H1 (cell line): ENCODE measurements at regions not wholly inside any gene's neighbourhood (a gene's known extent, or its start where the extent isn't known, plus 50 kb on each side); places are given as distances from the start of the nearest gene placed in this dataset.

Experiments used
- CTCF ChIA-PET: fragments of 300-600 bp; sonication (Branson Sonifier 250); formaldehyde crosslinking; loops from one replicate; lab custom pipeline; 2021; ENCODE audit not compliant: partially characterized antibody; lab: Charles Lee
- POLR2A ChIA-PET: fragments of 300-600 bp; sonication (Branson Sonifier 250); formaldehyde crosslinking; loops from one replicate; lab custom pipeline; 2021; ENCODE audit warnings: inconsistent platforms; ENCODE audit not compliant: partially characterized antibody; lab: Charles Lee
- DNase-seq, 2 experiments: peaks; one replicate each; pipeline versions ENCODE4 v3.0.0 to v3.0.0-alpha.2; 2010 to 2022; ENCODE audit warnings: low spot score in 2 of 2, low read depth in 1 of 2, mixed read lengths in 1 of 2
- FAIRE-seq: peaks from 2 replicates; lab custom pipeline; 2011; peaks lifted over from hg19 to GRCh38; lab: Jason Lieb, UNC
- H2AFZ ChIP-seq: 2 replicates; pipeline ENCODE4 v1.8.1; 2012; ENCODE audit warnings: low read length, inconsistent platforms
- H2AK5ac ChIP-seq: 2 replicates; pipeline ENCODE4 v1.6.1; 2013; ENCODE audit warnings: low read depth, low read length
- H2BK120ac ChIP-seq: replicated peaks from 2 replicates; pipeline ENCODE3; 2013; ENCODE audit warnings: low read depth, low read length, inconsistent platforms
- H2BK12ac ChIP-seq: 2 replicates; pipeline ENCODE4 v1.6.1; 2013; ENCODE audit warnings: low read depth, low read length
- H2BK15ac ChIP-seq: 2 replicates; pipeline ENCODE4 v1.6.1; 2013; ENCODE audit warnings: low read length
- H2BK20ac ChIP-seq: 2 replicates; pipeline ENCODE4 v1.6.1; 2013; ENCODE audit warnings: low read length
- H2BK5ac ChIP-seq: 2 replicates; pipeline ENCODE4 v1.6.1; 2013; ENCODE audit warnings: low read depth, low read length
- H3K14ac ChIP-seq: 2 replicates; pipeline ENCODE4 v1.6.1; 2013; ENCODE audit warnings: inconsistent platforms; ENCODE audit not compliant: insufficient read length
- H3K18ac ChIP-seq: 2 replicates; pipeline ENCODE4 v1.6.1; 2013; ENCODE audit warnings: low read length; ENCODE audit errors: extremely low read depth
- H3K23ac ChIP-seq: 2 replicates; pipeline ENCODE4 v1.6.1; 2013; ENCODE audit warnings: inconsistent platforms; ENCODE audit not compliant: insufficient read length
- H3K23me2 ChIP-seq: 2 replicates; pipeline ENCODE4 v1.6.1; 2013; ENCODE audit warnings: low read depth, low read length
- H3K27ac ChIP-seq: 2 replicates; pipeline ENCODE4 v1.6.1; 2011; ENCODE audit warnings: low read depth, low read length, inconsistent platforms
- H3K27me3 ChIP-seq, 4 experiments: replicated peaks in 1 of 4; 1 replicate in 1 of 4; 2 replicates in 3 of 4; pipeline versions ENCODE4 v1.6.1 to v1.8.1; 2011 to 2013; ENCODE audit warnings: low read length in 3 of 4, mild to moderate bottlenecking in 3 of 4, inconsistent platforms in 2 of 4, mixed read lengths in 2 of 4, moderate library complexity in 1 of 4; ENCODE audit not compliant: control insufficient read depth in 3 of 4, insufficient read depth in 3 of 4; ENCODE audit errors: extremely low read depth in 1 of 4
- H3K36me3 ChIP-seq, 4 experiments: 2 replicates each; pipeline versions ENCODE4 v1.6.1 to v1.8.1; 2011 to 2013; ENCODE audit warnings: mild to moderate bottlenecking in 4 of 4, low read length in 3 of 4, moderate library complexity in 2 of 4, control low read depth in 1 of 4, inconsistent platforms in 1 of 4; ENCODE audit not compliant: insufficient read depth in 4 of 4, control insufficient read depth in 2 of 4
- H3K4ac ChIP-seq: replicated peaks from 2 replicates; pipeline ENCODE3; 2013; ENCODE audit warnings: low read length, low read depth, mixed read lengths, inconsistent platforms; ENCODE audit not compliant: insufficient read length
- H3K4me1 ChIP-seq, 4 experiments: replicated peaks in 1 of 4; 1 replicate in 1 of 4; 2 replicates in 3 of 4; pipeline versions ENCODE4 v1.6.1 to v1.8.1; 2011 to 2013; ENCODE audit warnings: low read length in 3 of 4, inconsistent platforms in 2 of 4, mixed read lengths in 1 of 4; ENCODE audit not compliant: insufficient read depth in 4 of 4, control insufficient read depth in 3 of 4
- H3K4me2 ChIP-seq, 2 experiments: 2 replicates each; pipeline versions ENCODE4 v1.6.1 to v1.8.1; 2011 to 2013; ENCODE audit warnings: low read depth in 2 of 2, low read length in 2 of 2, control low read depth in 1 of 2, inconsistent platforms in 1 of 2, mild to moderate bottlenecking in 1 of 2; ENCODE audit not compliant: insufficient read depth in 1 of 2
- H3K4me3 ChIP-seq, 4 experiments: fragments of 200-600, 300-600 bp in 1 of 4; sonication (generic), shearing (Covaris generic), sonication (Bioruptor Twin) in 1 of 4; 2 replicates each; pipeline versions ENCODE4 v1.5.1 to v1.8.1; 2011 to 2016; ENCODE audit warnings: low read length in 4 of 4, low read depth in 3 of 4, control low read depth in 2 of 4, inconsistent platforms in 2 of 4, mild to moderate bottlenecking in 2 of 4, mixed read lengths in 1 of 4, moderate library complexity in 1 of 4; ENCODE audit not compliant: insufficient read depth in 2 of 4; ENCODE audit errors: extremely low read depth in 1 of 4
- H3K56ac ChIP-seq: replicated peaks from 2 replicates; pipeline ENCODE3; 2013; ENCODE audit warnings: low read depth, mild to moderate bottlenecking, mixed read lengths, low read length, inconsistent platforms; ENCODE audit not compliant: insufficient read length
- H3K79me1 ChIP-seq: 2 replicates; pipeline ENCODE4 v1.6.1; 2013; ENCODE audit warnings: low read depth, low read length, control low read depth
- H3K79me2 ChIP-seq, 2 experiments: 2 replicates each; pipeline versions ENCODE4 v1.6.1 to v1.8.1; 2012 to 2013; ENCODE audit warnings: low read length in 2 of 2, mild to moderate bottlenecking in 2 of 2, inconsistent platforms in 1 of 2; ENCODE audit not compliant: insufficient read depth in 2 of 2, control insufficient read depth in 1 of 2
- H3K9ac ChIP-seq, 4 experiments: replicated peaks in 1 of 4; 1 replicate in 1 of 4; 2 replicates in 3 of 4; pipeline versions ENCODE4 v1.6.1 to v1.8.1; 2011 to 2013; ENCODE audit warnings: low read depth in 3 of 4, low read length in 3 of 4, control low read depth in 2 of 4, mild to moderate bottlenecking in 2 of 4, moderate library complexity in 2 of 4, inconsistent platforms in 1 of 4; ENCODE audit errors: extremely low read depth in 1 of 4
- H3K9me3 ChIP-seq, 2 experiments: 2 replicates each; pipeline versions ENCODE4 v1.6.1 to v1.8.1; 2012 to 2013; ENCODE audit warnings: mild to moderate bottlenecking in 2 of 2, moderate library complexity in 2 of 2, control low read depth in 1 of 2, inconsistent platforms in 1 of 2, low read depth in 1 of 2, low read length in 1 of 2, mixed read lengths in 1 of 2; ENCODE audit not compliant: insufficient read depth in 2 of 2
- H4K20me1 ChIP-seq, 2 experiments: replicated peaks in 1 of 2; 2 replicates each; pipeline versions ENCODE3 to v1.8.1; 2011 to 2013; ENCODE audit warnings: inconsistent platforms in 2 of 2, low read length in 2 of 2, mild to moderate bottlenecking in 1 of 2; ENCODE audit not compliant: insufficient read depth in 2 of 2, control insufficient read depth in 1 of 2
- H4K5ac ChIP-seq: 2 replicates; pipeline ENCODE4 v1.6.1; 2013; ENCODE audit warnings: low read length, low read depth, mixed read lengths, inconsistent platforms; ENCODE audit not compliant: insufficient read length
- H4K8ac ChIP-seq: 2 replicates; pipeline ENCODE4 v1.8.0; 2013; ENCODE audit warnings: mild to moderate bottlenecking, moderate library complexity, low read length, inconsistent platforms; ENCODE audit not compliant: insufficient read depth; ENCODE audit errors: extremely low read depth
- H4K91ac ChIP-seq: replicated peaks from 2 replicates; pipeline ENCODE3; 2013; ENCODE audit warnings: low read length, mixed read lengths, inconsistent platforms; ENCODE audit not compliant: insufficient read length
- HDAC2 ChIP-seq, 2 experiments: fragments of 300-600 bp in 1 of 2; sonication (generic) in 1 of 2; IDR thresholded peaks; 2 replicates each; pipeline ENCODE4 v1.6.1; 2011 to 2012; ENCODE audit warnings: low read depth in 2 of 2, low read length in 2 of 2, mild to moderate bottlenecking in 2 of 2, moderate library complexity in 2 of 2, borderline replicate concordance in 1 of 2, inconsistent platforms in 1 of 2
- SIX5 ChIP-seq: IDR thresholded peaks from 2 replicates; pipeline ENCODE4 v1.6.1; 2011; ENCODE audit warnings: mild to moderate bottlenecking, low read depth, low read length
- WGBS, 2 experiments: shearing (Covaris generic) in 1 of 2; methylation state at CpG; one replicate each; pipeline versions ENCODE4 v1.1.6 to v1.1.7; 2013 to 2015; ENCODE audit warnings: low lambda C conversion rate in 2 of 2, mixed read lengths in 2 of 2, inconsistent platforms in 1 of 2, low coverage in 1 of 2, missing lambda C conversion rate in 1 of 2; ENCODE audit not compliant: insufficient replicate concordance in 2 of 2, insufficient coverage in 1 of 2, insufficient read length in 1 of 2; ENCODE audit errors: extremely low coverage in 1 of 2, missing lambda C conversion rate in 1 of 2; 5-methylcytosine and 5-hydroxymethylcytosine counted together

GRCh38 chr4:66355328-66355727 is 685.0 kb upstream of the EPHA5 start:
- POLR2A ChIA-PET: no interaction called here
- no peak overlapping the region for H3K9ac ChIP-seq
- 95% methylated on average over 2 of the region's 2 CpGs; no CpG with 5 or more reads in 1 of the 2 experiments for WGBS, 2 experiments

More at GRCh38 chr4:66355328-66355727, 685.0 kb upstream of the EPHA5 start:
- Histone ChIP-seq H3K9me3 (no peaks in the 10 kb centered on the region), H3K56ac (no peak overlapping the region), H2BK15ac (no peak overlapping the region), H2BK120ac (no peak overlapping the region), H3K4me3 (no peak overlapping the region), H3K18ac (no peak overlapping the region), H4K8ac (no peak overlapping the region), H3K23me2 (no peaks in the 10 kb centered on the region), H3K36me3 (no peaks in the 10 kb centered on the region), H2AK5ac (no peak overlapping the region), H3K4me1 (no peaks in the 10 kb centered on the region; a peak in 1 of 7 replicates), H3K4ac (no peak overlapping the region), H3K4me2 (no peak overlapping the region), H2BK12ac (no peak overlapping the region), H3K79me1 (no peaks in the 10 kb centered on the region), H4K91ac (no peak overlapping the region), H3K27me3 (no peaks in the 10 kb centered on the region), H2BK5ac (no peak overlapping the region), H3K79me2 (no peaks in the 10 kb centered on the region), H3K27ac (no peak overlapping the region), H3K23ac (no peak overlapping the region), H3K14ac (no peak overlapping the region), H2AFZ (no peak overlapping the region), H4K5ac (no peak overlapping the region), H4K20me1 (no peaks in the 10 kb centered on the region), H2BK20ac (no peak overlapping the region)
- TF ChIP-seq HDAC2 (IDR thresholded peaks at IDR 0.05; ENCODE audit: borderline replicate concordance in 1 of 2, low read depth in 2 of 2, low read length in 2 of 2) (no peak), SIX5 (no peak)
- no peak for FAIRE-seq
- CTCF ChIA-PET: no interaction called here
- no peak for DNase-seq
